GM10266 (cell line): ENCODE measurements at regions not wholly inside any gene's neighbourhood (a gene's known extent, or its start where the extent isn't known, plus 50 kb on each side); places are given as distances from the start of the nearest gene placed in this dataset.

Experiments used
- DNase-seq: peaks from one replicate; pipeline ENCODE4 v3.0.0; 2012; ENCODE audit errors: extremely low spot score
- TF ChIP-seq, protein P1 (sequence below): IDR thresholded peaks from 2 replicates; pipeline ENCODE4 v1.5.1; 2012; ENCODE audit warnings: mild to moderate bottlenecking, low read depth; ENCODE audit not compliant: control insufficient read depth, insufficient read depth; ENCODE audit errors: missing control alignments

GRCh38 chr2:217660423-217660822 is 342.4 kb downstream of the TNS1 start:
- TF ChIP-seq, protein P1, sequence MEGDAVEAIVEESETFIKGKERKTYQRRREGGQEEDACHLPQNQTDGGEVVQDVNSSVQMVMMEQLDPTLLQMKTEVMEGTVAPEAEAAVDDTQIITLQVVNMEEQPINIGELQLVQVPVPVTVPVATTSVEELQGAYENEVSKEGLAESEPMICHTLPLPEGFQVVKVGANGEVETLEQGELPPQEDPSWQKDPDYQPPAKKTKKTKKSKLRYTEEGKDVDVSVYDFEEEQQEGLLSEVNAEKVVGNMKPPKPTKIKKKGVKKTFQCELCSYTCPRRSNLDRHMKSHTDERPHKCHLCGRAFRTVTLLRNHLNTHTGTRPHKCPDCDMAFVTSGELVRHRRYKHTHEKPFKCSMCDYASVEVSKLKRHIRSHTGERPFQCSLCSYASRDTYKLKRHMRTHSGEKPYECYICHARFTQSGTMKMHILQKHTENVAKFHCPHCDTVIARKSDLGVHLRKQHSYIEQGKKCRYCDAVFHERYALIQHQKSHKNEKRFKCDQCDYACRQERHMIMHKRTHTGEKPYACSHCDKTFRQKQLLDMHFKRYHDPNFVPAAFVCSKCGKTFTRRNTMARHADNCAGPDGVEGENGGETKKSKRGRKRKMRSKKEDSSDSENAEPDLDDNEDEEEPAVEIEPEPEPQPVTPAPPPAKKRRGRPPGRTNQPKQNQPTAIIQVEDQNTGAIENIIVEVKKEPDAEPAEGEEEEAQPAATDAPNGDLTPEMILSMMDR: no peak
- no peak for DNase-seq

DNA sequence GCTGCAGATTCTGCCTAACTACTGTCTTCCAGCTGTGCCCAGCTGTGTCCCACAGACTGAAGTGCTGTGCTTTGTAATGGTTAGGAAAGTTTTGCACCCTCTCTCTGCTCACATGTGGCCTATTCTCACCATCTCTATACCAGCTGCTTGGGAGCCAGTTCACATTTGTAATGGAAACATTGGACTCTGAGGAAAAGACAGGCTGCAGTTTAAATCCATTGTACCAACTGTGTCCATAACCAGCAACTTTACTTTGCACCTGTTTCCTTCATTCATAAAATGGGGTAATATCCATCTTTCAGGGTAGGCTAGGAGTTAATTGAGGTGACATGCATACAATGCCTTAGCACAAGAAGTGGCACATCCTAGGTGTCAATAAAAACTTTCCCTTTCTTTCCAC is 344.0 kb downstream of the TNS1 start:
- no peak for DNase-seq
- TF ChIP-seq, protein P1: no peak

DNA sequence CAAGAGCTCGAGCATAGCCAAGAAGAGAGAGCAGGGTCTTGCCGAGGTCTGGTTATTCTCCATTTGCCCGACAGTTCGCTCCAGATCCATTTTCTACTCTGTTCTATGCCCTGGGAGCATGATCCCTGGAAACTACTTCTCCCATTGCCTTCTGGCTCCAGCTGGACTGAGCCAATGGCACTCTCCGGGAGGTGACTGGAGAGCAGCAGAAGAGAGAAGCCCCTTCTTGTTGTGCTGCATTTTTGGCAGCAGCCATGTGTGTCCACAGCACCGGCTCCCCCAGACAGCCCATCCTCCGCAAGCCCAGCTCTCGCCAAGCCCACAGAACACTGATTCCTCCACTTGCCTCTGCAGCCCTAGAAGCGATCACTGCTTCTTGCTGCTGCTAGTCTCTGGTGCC is 345.5 kb downstream of the TNS1 start:
- TF ChIP-seq, protein P1: no peak
- no peak for DNase-seq

DNA sequence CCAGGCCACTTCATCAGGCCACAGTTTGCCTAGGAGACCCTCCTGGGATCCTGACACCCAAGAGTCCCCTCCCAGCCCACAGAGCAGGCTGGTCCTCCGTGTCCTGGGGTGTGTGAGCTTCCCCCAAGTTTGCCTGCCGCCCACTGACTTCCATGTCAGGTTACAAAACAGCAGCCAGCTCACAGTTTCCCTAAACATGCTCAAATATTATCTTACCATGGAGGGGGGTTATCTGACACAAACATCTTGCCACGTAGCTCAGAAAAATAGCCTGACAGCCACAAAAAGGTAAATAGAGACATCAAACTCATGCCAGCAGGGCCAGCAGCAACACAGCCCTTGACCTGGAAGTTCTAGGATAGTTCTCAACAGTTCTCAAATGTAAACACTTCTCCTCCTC is 346.5 kb downstream of the TNS1 start:
- DNase-seq: no peak
- TF ChIP-seq, protein P1: no peak

GRCh38 chr2:217655651-217656050 is 347.1 kb downstream of the TNS1 start:
- no peak for DNase-seq
- TF ChIP-seq, protein P1: no peak

- TF ChIP-seq, protein P1: no peak
- no peak for DNase-seq
Observed at GRCh38 chr2:217654168-217654567, 348.6 kb downstream of the TNS1 start.

DNA sequence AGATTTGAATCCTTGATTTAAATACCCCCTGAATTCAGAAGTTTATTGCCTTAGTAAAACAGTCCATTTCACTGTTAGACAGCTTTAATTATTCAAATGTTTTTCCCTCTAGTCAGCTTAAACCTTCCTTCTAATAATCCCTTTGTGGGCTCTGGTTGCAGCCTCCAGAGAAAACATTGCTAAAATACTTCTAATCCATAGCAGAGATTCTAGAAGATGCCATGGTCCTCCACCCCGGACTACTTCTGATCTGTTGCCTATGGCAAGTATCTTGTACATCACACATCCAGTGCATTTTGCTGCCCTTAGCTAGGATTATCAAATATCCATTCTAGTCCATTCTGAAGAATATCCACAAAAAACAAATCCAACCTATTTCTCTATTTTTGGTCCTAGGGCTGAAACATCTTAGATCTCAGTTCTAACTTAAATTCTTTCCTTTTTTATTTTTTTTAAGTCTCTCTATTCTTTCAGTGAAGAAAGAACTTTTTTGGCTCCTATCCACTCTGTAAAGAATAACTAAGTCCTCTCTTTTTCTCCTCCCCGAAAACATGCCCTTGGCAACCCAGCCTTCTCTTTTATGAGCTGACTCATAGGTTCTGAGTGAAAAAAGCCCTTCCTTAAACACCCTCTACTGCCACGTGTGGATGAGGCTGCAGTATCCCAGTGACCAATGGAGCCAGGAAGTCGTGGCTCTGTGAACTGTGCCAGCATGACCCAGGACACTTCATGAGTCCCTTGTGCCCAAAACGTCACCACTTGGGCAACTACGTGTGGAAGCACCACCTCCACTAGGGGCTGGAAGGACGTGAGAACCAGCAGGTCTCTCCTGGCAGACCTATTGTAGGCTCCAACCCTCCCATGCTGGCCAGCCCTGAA is 349.8 kb downstream of the TNS1 start:
- no peak for DNase-seq

More for the DNA sequence above, 349.8 kb downstream of the TNS1 start:
- TF ChIP-seq, protein P1: no peak
